HUES6 (cell line): ENCODE measurements at regions not wholly inside any gene's neighbourhood (a gene's known extent, or its start where the extent isn't known, plus 50 kb on each side); places are given as distances from the start of the nearest gene placed in this dataset.
"Not testable (repeated sequence)": the region's sequence is repeated elsewhere in the genome, so short reads cannot be mapped to it uniquely, and the experiment has no call there.

Source experiments
- H3K27ac ChIP-seq: 2 replicates; pipeline ENCODE4 v1.7.0; 2013; ENCODE audit warnings: low read depth, mild to moderate bottlenecking, low read length, inconsistent platforms
- H3K27me3 ChIP-seq: 2 replicates; pipeline ENCODE4 v1.6.1; 2013; ENCODE audit warnings: low read length; ENCODE audit not compliant: control insufficient read depth, insufficient read depth
- H3K36me3 ChIP-seq: 2 replicates; pipeline ENCODE4 v1.6.1; 2013; ENCODE audit warnings: low read length; ENCODE audit not compliant: control insufficient read depth, insufficient read depth
- H3K4me1 ChIP-seq: 2 replicates; pipeline ENCODE4 v1.6.1; 2013; ENCODE audit warnings: low read length; ENCODE audit not compliant: control insufficient read depth, insufficient read depth
- H3K4me3 ChIP-seq: 2 replicates; pipeline ENCODE4 v1.5.1; 2013; ENCODE audit warnings: low read depth, low read length
- H3K9ac ChIP-seq: one replicate; pipeline ENCODE4 v1.6.1; 2013; ENCODE audit warnings: mild to moderate bottlenecking, low read length
- H3K9me3 ChIP-seq: 2 replicates; pipeline ENCODE4 v1.6.1; 2013; ENCODE audit warnings: low read depth, low read length; ENCODE audit not compliant: control insufficient read depth, insufficient read depth

GRCh38 chr12:31803306-31804184 is 74.7 kb upstream of the AMN1 start:
- H3K9me3 ChIP-seq: no peaks in the 10 kb centered on the region
- no peak overlapping the region for H3K4me3 ChIP-seq
- no peaks in the 10 kb centered on the region for H3K27me3 ChIP-seq
- peaks cover 14% of the 10 kb centered on the region for H3K4me1 ChIP-seq
- no peak overlapping the region for H3K27ac ChIP-seq
- H3K36me3 ChIP-seq: no peaks in the 10 kb centered on the region
- no peak overlapping the region for H3K9ac ChIP-seq

- Histone ChIP-seq H3K27ac (no peak overlapping the region), H3K4me3 (no peak overlapping the region), H3K4me1 (peaks cover 5% of the 10 kb centered on the region; the same call in 1 of the 2 replicates), H3K9me3 (no peaks in the 10 kb centered on the region), H3K9ac (no peak overlapping the region), H3K36me3 (no peaks in the 10 kb centered on the region), H3K27me3 (no peaks in the 10 kb centered on the region)
Observed at GRCh38 chr12:31801872-31802271, 73.1 kb upstream of the AMN1 start.

GRCh38 chr12:31797230-31797872 is 68.5 kb upstream of the AMN1 start:
- Histone ChIP-seq H3K9me3 (no peaks in the 10 kb centered on the region), H3K4me1 (no peaks in the 10 kb centered on the region), H3K27ac (no peak overlapping the region), H3K9ac (no peak overlapping the region), H3K36me3 (no peaks in the 10 kb centered on the region), H3K4me3 (no peak overlapping the region), H3K27me3 (no peaks in the 10 kb centered on the region)

DNA sequence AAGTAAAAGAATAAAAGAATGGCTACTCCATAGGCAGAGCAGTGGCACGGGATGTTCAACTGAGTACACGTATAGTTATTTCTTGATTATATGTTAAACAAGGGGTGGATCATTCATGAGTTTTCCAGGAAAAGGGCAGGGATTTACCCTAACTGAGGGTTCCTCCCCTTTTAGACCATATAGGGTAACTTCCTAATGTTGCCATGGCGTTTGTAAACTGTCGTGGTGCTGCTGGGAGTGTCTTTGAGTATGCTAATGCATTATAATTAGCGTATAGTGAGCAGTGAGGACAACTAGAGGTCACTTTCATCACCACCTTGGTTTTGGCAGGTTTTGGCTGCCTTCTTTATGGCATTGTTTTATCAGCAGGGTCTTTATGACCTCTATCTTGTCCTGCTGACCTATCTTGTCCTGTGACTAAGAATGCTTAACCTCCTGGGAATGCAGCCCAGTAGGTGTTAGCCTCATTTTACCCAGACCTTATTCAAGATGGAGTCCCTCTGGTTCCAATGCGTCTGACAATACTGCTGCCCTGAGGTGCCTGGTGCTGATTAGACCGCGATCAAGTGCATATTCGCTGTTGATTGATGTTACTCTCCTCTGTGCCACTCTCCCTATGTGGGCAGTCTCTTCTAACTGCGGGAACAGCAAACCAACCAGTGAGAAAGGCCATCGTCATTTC is 67.6 kb upstream of the AMN1 start:
- H3K4me1 ChIP-seq: no peaks in the 10 kb centered on the region
- no peaks in the 10 kb centered on the region for H3K9me3 ChIP-seq
- H3K9ac ChIP-seq: no peak overlapping the region
- no peaks in the 10 kb centered on the region for H3K36me3 ChIP-seq
- H3K4me3 ChIP-seq: no peak overlapping the region
- no peaks in the 10 kb centered on the region for H3K27me3 ChIP-seq
- H3K27ac ChIP-seq: no peak overlapping the region

- H3K4me1 ChIP-seq: no peaks in the 10 kb centered on the region
- no peak overlapping the region for H3K27ac ChIP-seq
- no peaks in the 10 kb centered on the region for H3K27me3 ChIP-seq
- H3K36me3 ChIP-seq: no peaks in the 10 kb centered on the region
- H3K9me3 ChIP-seq: no peaks in the 10 kb centered on the region
- no peak overlapping the region for H3K9ac ChIP-seq
- H3K4me3 ChIP-seq: no peak overlapping the region
Observed at GRCh38 chr12:31794745-31795144, 65.9 kb upstream of the AMN1 start.

- H3K4me1 ChIP-seq, H3K27me3 ChIP-seq, H3K27ac ChIP-seq, H3K4me3 ChIP-seq, H3K36me3 ChIP-seq, H3K9ac ChIP-seq, H3K9me3 ChIP-seq: not testable (repeated sequence)
Observed at GRCh38 chr12:31791265-31791664, 62.4 kb upstream of the AMN1 start.

- H3K4me1 ChIP-seq: no peaks in the 10 kb centered on the region
- no peaks in the 10 kb centered on the region for H3K27me3 ChIP-seq
- no peak overlapping the region for H3K9ac ChIP-seq
- H3K4me3 ChIP-seq: no peak overlapping the region
- H3K9me3 ChIP-seq: no peaks in the 10 kb centered on the region
- no peak overlapping the region for H3K27ac ChIP-seq
- no peaks in the 10 kb centered on the region for H3K36me3 ChIP-seq
Observed at GRCh38 chr12:31790759-31791158, 61.9 kb upstream of the AMN1 start.

- Histone ChIP-seq H3K9me3 (peaks cover 3% of the 10 kb centered on the region; the same call in 1 of the 2 replicates), H3K9ac (no peak overlapping the region), H3K27ac (no peak overlapping the region), H3K36me3 (no peaks in the 10 kb centered on the region), H3K27me3 (no peaks in the 10 kb centered on the region), H3K4me3 (no peak overlapping the region), H3K4me1 (peaks cover 5% of the 10 kb centered on the region; the same call in 1 of the 2 replicates)
Observed at GRCh38 chr12:31785318-31785717, 56.5 kb upstream of the AMN1 start.

GRCh38 chr12:31783996-31784645 is 55.3 kb upstream of the AMN1 start:
- Histone ChIP-seq H3K27ac (no peak overlapping the region), H3K27me3 (no peaks in the 10 kb centered on the region), H3K36me3 (no peaks in the 10 kb centered on the region), H3K4me3 (no peak overlapping the region), H3K4me1 (peaks cover 5% of the 10 kb centered on the region; the same call in 1 of the 2 replicates), H3K9me3 (peaks cover 3% of the 10 kb centered on the region; the same call in 1 of the 2 replicates), H3K9ac (no peak overlapping the region)

DNA sequence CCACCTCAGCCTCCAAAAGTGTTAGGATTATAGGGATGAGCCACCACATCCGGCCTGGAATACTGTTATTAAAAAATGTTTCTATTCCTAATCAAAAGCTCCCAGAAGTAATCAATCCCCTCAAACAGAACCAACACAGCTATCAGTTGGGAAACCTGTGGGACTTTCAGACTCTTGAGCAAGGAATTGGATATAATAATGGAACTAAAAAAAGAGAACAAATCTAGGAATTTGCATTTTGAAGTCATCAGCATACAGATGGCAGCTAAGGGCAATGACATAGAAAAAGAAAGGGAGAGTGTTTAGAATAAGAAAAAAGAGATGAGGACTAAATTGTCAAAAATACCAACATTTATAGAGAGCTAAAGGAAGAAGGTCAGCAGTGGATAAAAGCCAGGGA is 54.7 kb upstream of the AMN1 start:
- Histone ChIP-seq H3K36me3 (no peaks in the 10 kb centered on the region), H3K4me3 (no peak overlapping the region), H3K9ac (no peak overlapping the region), H3K4me1 (peaks cover 5% of the 10 kb centered on the region; the same call in 1 of the 2 replicates), H3K9me3 (peaks cover 3% of the 10 kb centered on the region; the same call in 1 of the 2 replicates), H3K27me3 (no peaks in the 10 kb centered on the region), H3K27ac (no peak overlapping the region)
